Lower lobe of right lung (tissue), 2 donors: ENCODE measurements at regions not wholly inside any gene's neighbourhood (a gene's known extent, or its start where the extent isn't known, plus 50 kb on each side); places are given as distances from the start of the nearest gene placed in this dataset.
A peak's percentile ranks its signal among the peaks of the same experiment; 100 is the strongest.
"Not testable (repeated sequence)": the region's sequence is repeated elsewhere in the genome, so short reads cannot be mapped to it uniquely, and the experiment has no call there.

Experiments used
- ATAC-seq, 2 donors: fragments of 200-7000 bp; cut with Tn5 transposase; one replicate each; pipeline ENCODE4 v1.9.1; 2020 to 2022; ENCODE audit warnings: mild to moderate bottlenecking in 2 of 2, moderate library complexity in 2 of 2
- DNase-seq: peaks from one replicate; pipeline ENCODE4 v3.0.0-alpha.2; 2020
- H3K27ac ChIP-seq: fragments of 200-600 bp; one replicate; pipeline ENCODE4 v1.8.0; 2022
- H3K27me3 ChIP-seq: fragments of 200-600 bp; one replicate; pipeline ENCODE4 v1.8.0; 2022; ENCODE audit warnings: low read depth
- H3K36me3 ChIP-seq: fragments of 200-600 bp; one replicate; pipeline ENCODE4 v1.8.0; 2022; ENCODE audit warnings: mild to moderate bottlenecking
- H3K4me1 ChIP-seq: fragments of 200-600 bp; one replicate; pipeline ENCODE4 v1.8.0; 2022
- H3K4me3 ChIP-seq: fragments of 200-600 bp; one replicate; pipeline ENCODE4 v1.8.0; 2022; ENCODE audit warnings: mild to moderate bottlenecking
- H3K9me3 ChIP-seq: fragments of 200-600 bp; one replicate; pipeline ENCODE4 v1.8.0; 2022
- intact Hi-C: fragments of 100-400 bp; cut with DNase I; formaldehyde crosslinking; loops from one replicate; pipeline ENCODE4 v1.11.0; 2022
- TF ChIP-seq, protein P1 (sequence below): fragments of 200-600 bp; IDR thresholded peaks from one replicate; pipeline ENCODE4 v1.8.0; 2022; ENCODE audit warnings: antibody characterized with exemption, mild to moderate bottlenecking
- donor health status: DM: no; HTN: yes; CAD: no; lungs with severe emphysema.

DNA sequence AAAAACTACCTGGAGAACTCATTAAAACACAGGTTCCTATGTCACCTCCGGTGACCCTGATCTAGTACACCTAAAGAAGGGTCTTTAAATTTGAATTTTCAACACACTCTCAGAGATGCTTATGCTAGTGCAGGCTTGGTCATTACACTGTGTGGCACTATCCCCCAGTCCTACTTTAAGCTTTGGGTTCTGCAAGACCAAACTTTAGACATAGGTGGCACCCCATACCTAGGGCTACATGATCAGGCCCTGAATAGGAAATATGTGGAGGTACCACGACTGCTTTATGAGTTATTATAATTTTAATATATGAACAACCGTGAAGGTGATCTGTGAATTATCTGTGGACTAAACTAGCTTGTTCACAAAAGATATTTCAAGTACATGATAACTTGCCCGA lies 201.3 kb upstream of the OR13F1 start:
- ATAC-seq (peak in 1 of 2 donors; percentile 24), DNase-seq (no peak)
- intact Hi-C loops: no loop called here
- Histone ChIP-seq H3K36me3 (no peaks in the 10 kb centered on the region), H3K27me3 (no peaks in the 10 kb centered on the region), H3K27ac (no peak overlapping the region), H3K4me1 (peaks cover 7% of the 10 kb centered on the region), H3K4me3 (no peak overlapping the region), H3K9me3 (no peaks in the 10 kb centered on the region)
- TF ChIP-seq, protein P1, sequence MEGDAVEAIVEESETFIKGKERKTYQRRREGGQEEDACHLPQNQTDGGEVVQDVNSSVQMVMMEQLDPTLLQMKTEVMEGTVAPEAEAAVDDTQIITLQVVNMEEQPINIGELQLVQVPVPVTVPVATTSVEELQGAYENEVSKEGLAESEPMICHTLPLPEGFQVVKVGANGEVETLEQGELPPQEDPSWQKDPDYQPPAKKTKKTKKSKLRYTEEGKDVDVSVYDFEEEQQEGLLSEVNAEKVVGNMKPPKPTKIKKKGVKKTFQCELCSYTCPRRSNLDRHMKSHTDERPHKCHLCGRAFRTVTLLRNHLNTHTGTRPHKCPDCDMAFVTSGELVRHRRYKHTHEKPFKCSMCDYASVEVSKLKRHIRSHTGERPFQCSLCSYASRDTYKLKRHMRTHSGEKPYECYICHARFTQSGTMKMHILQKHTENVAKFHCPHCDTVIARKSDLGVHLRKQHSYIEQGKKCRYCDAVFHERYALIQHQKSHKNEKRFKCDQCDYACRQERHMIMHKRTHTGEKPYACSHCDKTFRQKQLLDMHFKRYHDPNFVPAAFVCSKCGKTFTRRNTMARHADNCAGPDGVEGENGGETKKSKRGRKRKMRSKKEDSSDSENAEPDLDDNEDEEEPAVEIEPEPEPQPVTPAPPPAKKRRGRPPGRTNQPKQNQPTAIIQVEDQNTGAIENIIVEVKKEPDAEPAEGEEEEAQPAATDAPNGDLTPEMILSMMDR: no peak

DNA sequence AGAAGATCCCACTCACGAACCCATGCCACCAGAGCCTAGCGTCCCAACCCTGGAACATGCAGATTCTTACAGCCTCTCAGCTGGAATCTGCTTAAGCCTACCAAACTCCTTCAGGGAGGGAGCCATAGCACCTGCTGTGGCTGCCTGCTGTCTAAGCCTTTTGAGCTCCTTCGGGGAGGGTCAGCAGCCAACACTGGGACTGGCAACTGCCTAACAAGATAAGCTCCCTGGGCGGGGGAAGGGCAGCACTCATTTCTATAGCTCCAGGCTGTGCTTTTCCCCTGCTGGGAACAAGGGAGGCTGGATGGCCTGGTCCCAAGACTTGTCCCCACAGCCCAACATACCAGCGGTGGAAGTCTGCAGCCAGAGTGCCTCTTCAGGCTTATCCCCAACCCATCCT lies 199.1 kb upstream of the OR13F1 start:
- no peak for ATAC-seq
- TF ChIP-seq, protein P1: no peak
- no peak overlapping the region for H3K4me3 ChIP-seq
- peaks cover 7% of the 10 kb centered on the region for H3K4me1 ChIP-seq
- intact Hi-C loops: no loop called here
- H3K27ac ChIP-seq: no peak overlapping the region
- no peak for DNase-seq
- H3K27me3 ChIP-seq: no peaks in the 10 kb centered on the region
- no peaks in the 10 kb centered on the region for H3K36me3 ChIP-seq
- H3K9me3 ChIP-seq: no peaks in the 10 kb centered on the region

DNA sequence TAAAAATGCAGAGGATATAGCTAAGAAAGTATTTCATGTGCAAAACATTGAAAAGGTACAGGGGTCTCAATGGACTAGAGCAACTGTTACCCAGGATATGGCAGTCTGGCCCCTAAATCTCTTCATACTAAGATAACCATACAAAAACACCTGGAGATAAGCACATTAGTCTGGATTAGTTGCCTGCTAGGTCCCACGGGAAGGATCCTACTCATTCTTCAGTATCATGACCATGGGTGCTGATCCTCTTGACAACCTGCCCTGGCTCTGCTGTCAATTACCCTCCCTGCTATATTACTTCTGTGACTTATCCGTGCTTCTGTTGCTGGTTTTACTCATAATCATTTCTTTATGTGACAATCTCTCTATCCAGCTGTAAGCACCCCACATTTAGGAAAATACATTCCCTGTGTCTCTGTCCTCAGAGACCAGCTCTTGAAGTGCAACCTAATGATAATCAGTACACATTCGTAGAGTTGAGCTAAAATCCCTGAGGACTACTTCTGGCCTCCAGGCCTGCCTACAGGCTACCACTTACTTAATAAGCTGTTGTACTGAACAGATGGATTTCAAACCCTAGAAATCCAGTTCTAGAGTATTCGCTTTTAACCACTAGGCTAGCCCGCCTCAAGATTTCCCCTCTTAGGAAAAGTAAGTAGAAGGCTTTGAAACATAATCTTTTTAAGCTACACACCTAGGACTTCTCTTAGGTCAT lies 190.5 kb upstream of the OR13F1 start:
- Histone ChIP-seq H3K9me3 (no peaks in the 10 kb centered on the region), H3K27me3 (no peaks in the 10 kb centered on the region), H3K4me3 (no peak overlapping the region), H3K36me3 (no peaks in the 10 kb centered on the region), H3K27ac (no peak overlapping the region), H3K4me1 (no peaks in the 10 kb centered on the region)
- intact Hi-C loops: no loop called here
- TF ChIP-seq, protein P1: no peak
- ATAC-seq (no peak), DNase-seq (no peak)

DNA sequence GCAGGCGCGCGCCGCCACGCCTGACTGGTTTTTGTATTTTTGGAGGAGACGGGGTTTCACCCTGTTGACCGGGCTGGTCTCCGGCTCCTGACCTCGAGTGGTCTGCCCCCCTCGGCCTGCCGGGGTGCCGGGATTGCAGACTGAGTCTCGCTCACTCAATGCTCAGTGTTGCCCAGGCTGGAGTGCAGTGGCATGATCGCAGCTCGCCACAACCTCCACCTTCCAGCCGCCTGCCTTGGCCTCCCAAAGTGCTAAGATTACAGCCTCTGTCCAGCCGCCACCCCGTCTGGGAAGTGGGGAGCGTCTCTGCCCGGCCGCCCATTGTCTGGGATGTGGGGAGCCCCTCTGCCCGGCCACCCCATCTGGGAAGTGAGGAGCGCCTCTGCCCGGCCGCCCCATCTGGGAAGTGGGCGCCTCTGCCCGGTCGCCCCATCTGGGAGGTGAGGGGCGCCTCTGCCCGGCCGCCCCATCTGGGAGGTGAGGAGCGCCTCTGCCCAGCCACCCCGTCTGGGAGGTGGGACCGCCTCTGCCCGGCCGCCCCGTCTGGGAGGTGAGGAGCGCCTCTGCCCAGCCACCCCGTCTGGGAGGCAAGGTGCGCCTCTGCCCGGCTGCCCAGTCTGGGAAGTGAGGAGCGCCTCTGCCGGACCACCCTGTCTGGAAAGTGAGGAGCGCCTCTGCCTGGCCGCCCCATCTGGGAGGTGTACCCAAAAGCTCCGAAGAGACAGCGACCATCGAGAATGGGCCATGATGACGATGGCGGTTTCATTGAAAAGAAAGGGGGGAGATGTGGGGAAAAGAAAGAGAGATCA lies 187.7 kb upstream of the OR13F1 start:
- H3K9me3 ChIP-seq, H3K4me3 ChIP-seq, H3K36me3 ChIP-seq, H3K4me1 ChIP-seq, DNase-seq, ATAC-seq, intact Hi-C loops, H3K27ac ChIP-seq, H3K27me3 ChIP-seq: not testable (repeated sequence)

DNA sequence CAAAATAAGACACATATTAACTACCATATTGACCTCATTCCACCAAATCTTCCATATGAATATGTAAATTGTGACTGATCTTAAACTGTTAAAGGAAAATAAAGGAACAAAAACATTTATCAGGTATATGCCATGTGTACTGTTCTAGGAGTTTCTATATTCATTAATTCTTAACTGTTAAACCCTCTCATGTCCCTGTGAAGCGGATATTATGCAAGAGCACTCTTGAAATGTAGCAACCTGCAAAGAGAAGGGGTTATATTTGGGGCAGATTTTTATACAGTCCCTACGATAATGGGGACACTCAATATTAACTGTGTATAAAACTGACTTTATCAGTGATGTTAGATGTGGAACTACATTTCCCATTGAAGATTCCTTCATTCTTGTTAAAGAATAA lies 184.9 kb upstream of the OR13F1 start:
- H3K27me3 ChIP-seq: no peaks in the 10 kb centered on the region
- DNase-seq (no peak), ATAC-seq (peak in 1 of 2 donors; percentile 57)
- TF ChIP-seq, protein P1: no peak
- no peak overlapping the region for H3K27ac ChIP-seq
- H3K4me1 ChIP-seq: no peaks in the 10 kb centered on the region
- no peaks in the 10 kb centered on the region for H3K9me3 ChIP-seq
- intact Hi-C loops: no loop called here
- H3K4me3 ChIP-seq: no peak overlapping the region
- no peaks in the 10 kb centered on the region for H3K36me3 ChIP-seq

DNA sequence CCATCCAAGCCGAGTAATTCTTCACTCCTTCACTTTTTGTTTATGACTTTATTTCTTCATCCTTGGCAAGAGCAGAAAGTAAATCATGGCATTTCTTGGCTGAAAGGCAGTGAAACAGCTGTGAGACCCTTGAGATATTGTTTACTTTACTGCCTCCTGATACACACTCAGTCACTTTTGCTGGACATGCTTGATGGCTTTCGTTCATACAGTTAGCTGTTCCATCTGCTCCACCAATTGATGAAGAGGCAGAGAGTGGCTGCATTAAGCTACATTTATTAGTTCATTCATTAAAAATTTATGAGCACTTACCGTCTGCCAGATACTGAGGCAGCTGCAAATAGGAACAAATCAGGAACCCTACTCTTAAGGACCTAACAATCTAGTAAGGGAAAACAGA lies 184.4 kb upstream of the OR13F1 start:
- H3K27me3 ChIP-seq: no peaks in the 10 kb centered on the region
- no peak for ATAC-seq
- no peaks in the 10 kb centered on the region for H3K36me3 ChIP-seq
- H3K9me3 ChIP-seq: no peaks in the 10 kb centered on the region
- DNase-seq: no peak
- TF ChIP-seq, protein P1: no peak
- H3K4me1 ChIP-seq: no peaks in the 10 kb centered on the region
- intact Hi-C loops: no loop called here
- no peak overlapping the region for H3K27ac ChIP-seq
- no peak overlapping the region for H3K4me3 ChIP-seq
